Hepatic stellate cell (primary cell): ENCODE measurements at regions not wholly inside any gene's neighbourhood (a gene's known extent, or its start where the extent isn't known, plus 50 kb on each side); places are given as distances from the start of the nearest gene placed in this dataset.
"Not testable (repeated sequence)": the region's sequence is repeated elsewhere in the genome, so short reads cannot be mapped to it uniquely, and the experiment has no call there.

Experiments
- DNase-seq: peaks from one replicate; pipeline ENCODE4 v3.0.0; 2011; ENCODE audit warnings: low spot score

DNA sequence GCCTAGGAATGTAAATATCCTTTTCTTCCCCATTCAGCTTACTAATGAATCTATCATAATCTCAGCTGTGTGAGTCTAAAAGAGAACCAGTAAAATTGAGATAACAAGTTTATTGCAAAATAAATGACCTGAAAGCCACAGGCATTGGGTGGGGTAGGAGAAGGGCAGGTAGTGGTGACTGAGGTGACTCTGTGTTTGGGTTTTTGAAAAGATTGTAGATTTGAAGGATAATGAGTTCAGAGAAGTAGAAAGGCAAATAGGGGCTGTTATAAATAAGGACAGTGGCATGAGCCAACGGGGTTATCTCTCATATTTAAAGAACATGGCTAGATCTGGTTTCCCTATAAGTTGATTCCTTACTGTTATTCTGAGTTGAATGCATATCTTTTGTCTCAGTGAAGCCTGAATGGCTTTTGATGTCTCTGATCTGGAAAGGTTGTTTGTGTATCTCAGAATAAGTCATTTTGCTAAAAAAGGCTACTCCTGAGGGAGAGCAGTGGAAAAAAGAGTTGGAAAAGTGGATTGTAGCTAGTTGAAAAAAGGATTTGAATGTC lies 92.3 kb upstream of the TPTE start:
- peak; percentile 4 for DNase-seq

DNA sequence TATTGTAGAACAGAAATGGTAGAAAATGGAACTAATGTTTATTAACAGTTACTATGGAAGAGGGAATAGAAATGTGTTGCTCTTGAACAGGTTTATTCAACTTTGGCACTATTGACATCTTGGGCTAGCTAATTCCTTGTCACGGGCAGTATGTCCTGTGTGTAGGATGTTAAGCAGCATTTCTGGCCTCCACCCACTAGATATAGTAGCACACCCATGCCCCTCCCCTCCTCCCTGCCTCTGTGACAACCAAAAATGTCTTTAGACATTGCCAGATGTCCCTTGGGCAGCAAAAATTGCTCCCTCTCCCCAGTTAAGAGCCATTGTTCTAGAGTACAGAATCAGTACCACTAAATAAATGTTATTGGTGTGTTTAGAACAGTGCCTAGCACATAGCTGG lies 91.4 kb upstream of the TPTE start:
- peak; percentile 9 for DNase-seq

- not testable (repeated sequence) for DNase-seq
Measured at GRCh38 chr21:10431995-10432394, 89.4 kb upstream of the TPTE start.

DNA sequence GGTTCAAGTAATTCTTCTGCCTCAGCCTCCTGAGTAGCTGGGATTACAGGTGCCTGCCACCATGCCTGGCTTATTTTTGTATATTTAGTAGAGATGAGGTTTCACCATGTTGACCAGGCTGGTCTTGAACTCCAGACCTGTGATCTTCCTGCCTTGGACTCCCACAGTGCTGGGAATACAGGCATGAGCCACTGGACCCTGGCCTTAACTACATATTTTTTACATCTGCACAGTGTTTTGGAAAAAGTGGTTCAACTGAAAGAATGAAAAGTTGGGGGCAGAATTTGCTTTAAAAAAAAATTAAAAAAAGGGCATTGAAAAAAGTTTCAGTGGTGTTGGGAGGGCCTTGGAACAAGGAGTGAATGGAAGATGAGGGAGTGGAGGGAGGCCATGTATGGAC lies 88.9 kb upstream of the TPTE start:
- not testable (repeated sequence) for DNase-seq

- not testable (repeated sequence) for DNase-seq
Measured at GRCh38 chr21:10437977-10438376, 83.4 kb upstream of the TPTE start.

DNA sequence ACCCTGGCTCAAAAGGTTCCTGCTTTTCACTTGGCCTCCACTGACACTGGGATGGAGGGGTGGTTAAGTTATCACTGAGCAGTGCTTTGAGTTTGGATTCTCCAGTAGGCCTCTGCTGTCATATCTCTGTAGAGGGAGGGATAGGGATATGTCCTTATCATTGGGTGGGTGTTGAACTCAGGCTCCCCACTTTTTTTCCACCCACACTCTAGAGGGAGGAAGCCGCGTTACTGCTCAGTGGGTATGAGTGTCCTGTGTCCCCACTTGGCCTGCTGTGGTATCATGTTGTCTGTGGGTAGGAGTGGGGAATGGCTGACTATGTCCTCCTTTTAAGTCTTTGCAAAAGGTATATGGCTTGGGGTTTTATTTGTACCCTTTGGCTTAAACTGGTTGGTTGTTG lies 80.7 kb upstream of the TPTE start:
- DNase-seq: not testable (repeated sequence)

DNA sequence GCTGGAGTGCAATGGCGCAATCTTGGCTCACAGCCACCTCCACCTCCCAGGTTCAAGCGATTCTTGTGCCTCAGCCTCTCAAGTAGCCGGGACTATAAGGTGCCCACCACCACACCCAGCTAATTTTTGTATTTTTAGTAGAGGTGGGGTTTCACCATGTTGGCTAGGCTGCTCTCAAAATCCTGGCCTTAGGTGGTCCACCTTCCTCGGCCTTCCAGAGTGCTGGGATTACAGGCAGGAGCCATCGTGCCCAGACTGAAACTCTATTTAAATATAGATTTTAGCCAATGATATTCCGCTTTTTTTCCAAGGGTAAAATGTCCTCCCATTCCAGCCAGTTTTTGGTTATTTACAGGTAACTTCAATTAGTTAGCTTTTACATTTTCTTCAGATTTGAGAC lies 79.4 kb upstream of the TPTE start:
- DNase-seq: not testable (repeated sequence)

DNA sequence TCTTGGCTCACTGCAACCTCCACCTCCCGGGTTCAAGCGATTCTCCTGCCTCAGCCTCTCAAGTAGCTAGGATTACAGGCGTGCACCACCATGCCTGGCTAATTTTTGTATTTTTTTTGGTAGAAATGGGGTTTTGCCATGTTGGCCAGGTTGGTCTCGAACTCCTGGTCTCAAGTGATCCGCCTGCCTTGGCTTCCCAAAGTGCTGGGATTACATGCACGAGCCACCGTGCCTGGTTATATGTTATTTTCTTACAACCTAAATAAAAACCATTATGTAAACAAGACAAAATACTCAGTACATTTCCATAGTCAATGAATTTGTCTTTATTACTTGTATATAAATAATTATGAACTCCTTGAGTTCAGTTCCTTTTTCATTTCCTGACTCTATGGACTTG lies 75.7 kb upstream of the TPTE start:
- not testable (repeated sequence) for DNase-seq

- not testable (repeated sequence) for DNase-seq
Measured at GRCh38 chr21:10449451-10449850, 71.9 kb upstream of the TPTE start.

DNA sequence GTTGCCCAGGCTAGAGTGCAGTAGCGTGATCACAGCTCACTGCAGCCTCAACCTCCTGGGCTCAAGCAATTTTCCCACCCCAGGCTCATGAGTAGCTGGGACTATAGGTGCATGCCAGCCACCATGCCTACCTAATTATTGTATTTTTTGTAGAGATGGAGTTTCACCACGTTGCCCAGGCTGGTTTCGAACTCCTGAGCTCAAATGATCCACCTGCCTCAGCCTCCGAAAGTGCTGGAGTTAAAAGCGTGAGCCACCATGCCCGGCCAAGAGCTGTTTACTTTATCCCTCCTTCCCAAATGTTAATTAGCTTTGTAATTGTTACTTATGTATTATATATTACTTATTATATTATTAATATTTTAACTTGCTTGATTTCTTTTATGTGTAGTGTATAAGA lies 70.1 kb upstream of the TPTE start:
- DNase-seq: not testable (repeated sequence)

GRCh38 chr21:10457765-10458164 lies 63.6 kb upstream of the TPTE start:
- not testable (repeated sequence) for DNase-seq

DNA sequence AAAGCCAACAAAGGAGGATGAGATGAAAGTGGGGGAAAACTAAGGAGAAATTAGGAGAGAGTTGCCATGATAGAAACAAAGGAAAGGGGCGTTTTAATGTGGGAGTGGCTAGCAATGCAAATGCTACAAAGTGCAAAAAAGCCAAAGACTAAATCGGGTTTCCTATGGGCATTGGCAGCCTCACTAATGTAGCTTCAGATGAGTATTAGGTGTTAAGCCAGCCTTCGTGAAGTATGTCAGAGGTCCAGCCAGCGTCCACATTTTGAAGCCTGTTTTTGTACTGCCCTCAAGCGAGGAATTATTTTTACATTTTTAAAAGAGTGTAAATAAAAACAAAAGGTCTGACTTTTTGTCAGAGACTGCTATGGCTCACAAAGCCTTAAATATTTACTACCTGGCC lies 60.4 kb upstream of the TPTE start:
- not testable (repeated sequence) for DNase-seq

GRCh38 chr21:10461445-10461844 lies 59.9 kb upstream of the TPTE start:
- not testable (repeated sequence) for DNase-seq

DNA sequence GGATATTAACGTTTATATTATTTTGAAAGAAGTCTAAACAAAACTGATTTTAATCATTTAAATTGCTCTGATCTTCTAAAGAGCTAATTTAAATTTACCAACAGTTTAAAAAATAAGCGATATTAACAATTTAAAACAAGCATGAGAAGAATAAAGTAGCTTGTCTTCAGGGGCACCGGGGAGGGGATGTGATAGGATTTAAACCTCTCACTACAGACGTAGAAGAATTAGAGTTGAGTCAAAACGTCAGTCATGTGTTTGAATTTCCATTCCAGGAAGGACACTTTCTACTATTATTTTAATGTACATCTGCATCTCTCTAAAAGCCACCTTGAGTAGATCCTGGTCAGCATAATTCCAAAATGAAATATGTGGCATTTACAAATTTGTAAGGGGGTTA lies 58.2 kb upstream of the TPTE start:
- no peak for DNase-seq

DNA sequence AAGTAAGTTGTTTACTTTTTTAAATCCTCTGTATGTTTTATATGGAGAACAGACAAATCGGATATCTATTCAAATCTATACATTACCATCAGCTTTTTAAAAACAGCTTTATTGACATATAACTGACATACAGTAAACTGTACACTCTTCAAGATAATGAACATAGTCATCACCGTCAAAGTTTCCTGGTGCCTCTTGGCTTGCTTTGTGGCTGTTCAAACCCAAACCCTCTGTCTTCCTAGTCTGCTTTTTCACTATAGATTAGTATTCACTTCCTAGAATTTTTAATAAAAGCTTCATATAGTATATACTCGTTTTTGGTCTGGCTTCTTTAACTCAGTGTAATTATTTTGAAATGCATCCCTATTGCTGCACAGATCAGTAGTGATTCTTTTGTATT lies 56.4 kb upstream of the TPTE start:
- no peak for DNase-seq

- not testable (repeated sequence) for DNase-seq
Measured at GRCh38 chr21:10465524-10466110, 55.8 kb upstream of the TPTE start.

DNA sequence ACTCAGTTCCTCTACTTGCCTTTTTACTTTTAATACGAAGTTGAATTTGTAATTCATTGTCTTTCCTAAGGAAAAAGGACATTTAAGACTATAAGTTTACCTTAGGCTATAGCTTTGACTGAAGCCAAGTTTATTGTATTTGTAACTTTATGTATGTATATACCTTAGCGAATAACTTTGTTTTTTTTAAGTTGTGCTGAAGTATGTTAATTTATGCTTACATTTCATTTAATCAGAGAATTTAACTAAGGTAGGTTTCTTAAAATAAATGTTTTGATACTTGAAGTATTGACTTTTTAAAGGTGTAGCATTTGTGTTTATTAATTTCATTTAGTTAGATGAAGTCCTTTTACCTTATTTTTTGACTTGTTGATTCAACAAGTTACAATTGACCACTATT lies 55.2 kb upstream of the TPTE start:
- DNase-seq: no peak
